IPS-15b (cell line): ENCODE measurements at regions not wholly inside any gene's neighbourhood (a gene's known extent, or its start where the extent isn't known, plus 50 kb on each side); places are given as distances from the start of the nearest gene placed in this dataset.

ENCODE experiments used
- H3K27me3 ChIP-seq: one replicate; pipeline ENCODE4 v1.6.1; 2013; ENCODE audit warnings: low read length; ENCODE audit not compliant: control insufficient read depth, insufficient read depth
- H3K36me3 ChIP-seq: one replicate; pipeline ENCODE4 v1.6.1; 2013; ENCODE audit warnings: low read length; ENCODE audit not compliant: control insufficient read depth, insufficient read depth
- H3K4me1 ChIP-seq: one replicate; pipeline ENCODE4 v1.6.1; 2013; ENCODE audit warnings: mild to moderate bottlenecking, low read length; ENCODE audit not compliant: control insufficient read depth, insufficient read depth
- H3K4me3 ChIP-seq: one replicate; pipeline ENCODE4 v1.5.1; 2013; ENCODE audit warnings: low read depth, low read length
- H3K9ac ChIP-seq: one replicate; pipeline ENCODE4 v1.6.1; 2013; ENCODE audit warnings: low read depth, mild to moderate bottlenecking, low read length
- H3K9me3 ChIP-seq: one replicate; pipeline ENCODE4 v1.6.1; 2013; ENCODE audit warnings: mild to moderate bottlenecking, low read length; ENCODE audit not compliant: control insufficient read depth, insufficient read depth

- no peak overlapping the region for H3K9ac ChIP-seq
- no peaks in the 10 kb centered on the region for H3K4me1 ChIP-seq
- H3K27me3 ChIP-seq = no peaks in the 10 kb centered on the region
- H3K36me3 ChIP-seq = no peaks in the 10 kb centered on the region
- no peaks in the 10 kb centered on the region for H3K9me3 ChIP-seq
- H3K4me3 ChIP-seq = no peak overlapping the region
Measured at GRCh38 chr3:22893101-22893500, 310.0 kb upstream of the UBE2E2 start.

DNA sequence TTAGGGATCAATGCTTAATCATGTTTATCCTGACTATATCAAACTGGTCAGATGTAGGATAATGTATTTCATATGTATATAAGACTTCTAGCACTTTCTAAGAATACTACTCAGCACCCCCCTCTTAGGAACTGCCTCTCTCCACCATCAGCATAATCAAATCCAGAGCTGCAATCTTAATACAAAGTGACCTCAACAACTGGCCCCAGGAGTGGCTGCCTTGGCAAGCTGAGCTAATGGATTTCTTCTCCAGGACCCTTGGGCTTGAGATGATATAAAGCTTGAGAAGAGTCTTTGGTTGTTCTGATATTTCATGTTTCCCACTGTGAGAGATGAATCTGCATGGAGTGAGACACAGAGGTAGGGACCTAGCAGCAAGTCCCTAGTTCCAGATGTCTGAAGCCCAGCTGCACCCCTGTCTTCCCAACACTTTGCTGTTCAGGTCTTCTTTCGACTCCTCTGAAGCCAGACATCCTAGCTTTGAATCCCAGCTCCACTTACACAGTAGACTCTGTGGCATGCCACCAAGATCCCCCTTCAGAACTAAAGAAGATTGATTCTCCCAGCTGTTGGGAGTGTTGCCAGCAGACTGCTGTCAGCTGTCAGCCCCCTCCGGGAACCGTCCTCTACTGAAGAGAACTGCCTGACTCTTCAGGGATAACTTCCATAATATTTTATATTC, 309.3 kb upstream of the UBE2E2 start:
- H3K4me1 ChIP-seq = no peaks in the 10 kb centered on the region
- no peak overlapping the region for H3K4me3 ChIP-seq
- H3K9ac ChIP-seq = no peak overlapping the region
- H3K36me3 ChIP-seq = no peaks in the 10 kb centered on the region
- H3K27me3 ChIP-seq = no peaks in the 10 kb centered on the region
- H3K9me3 ChIP-seq = no peaks in the 10 kb centered on the region

- Histone ChIP-seq H3K9me3 (no peaks in the 10 kb centered on the region), H3K36me3 (no peaks in the 10 kb centered on the region)
Measured at GRCh38 chr3:22894865-22895264, 308.3 kb upstream of the UBE2E2 start.

DNA sequence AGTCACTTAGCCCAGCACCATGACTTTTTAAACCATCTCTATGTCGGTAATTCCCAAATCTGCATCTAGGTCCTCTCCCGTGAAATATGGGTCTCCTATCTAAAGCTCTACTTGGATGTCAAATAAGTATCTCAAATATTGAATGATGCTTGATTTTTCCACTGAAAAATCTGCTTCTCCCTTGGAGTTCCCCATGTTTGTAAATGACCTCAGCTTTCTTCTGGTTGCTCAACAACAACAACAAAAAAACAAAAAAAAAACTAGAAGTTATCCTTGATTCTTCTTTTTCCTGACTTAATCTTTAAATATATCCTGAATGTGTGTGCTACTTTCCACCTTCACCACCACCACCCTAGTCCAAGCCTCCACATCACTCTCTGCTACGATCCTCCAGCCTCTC, 307.5 kb upstream of the UBE2E2 start:
- H3K27me3 ChIP-seq = no peaks in the 10 kb centered on the region

More at GRCh38 chr3:22894865-22895264, 308.3 kb upstream of the UBE2E2 start:
- no peak overlapping the region for H3K4me3 ChIP-seq
- no peaks in the 10 kb centered on the region for H3K4me1 ChIP-seq
- H3K27me3 ChIP-seq = no peaks in the 10 kb centered on the region
- no peak overlapping the region for H3K9ac ChIP-seq

DNA sequence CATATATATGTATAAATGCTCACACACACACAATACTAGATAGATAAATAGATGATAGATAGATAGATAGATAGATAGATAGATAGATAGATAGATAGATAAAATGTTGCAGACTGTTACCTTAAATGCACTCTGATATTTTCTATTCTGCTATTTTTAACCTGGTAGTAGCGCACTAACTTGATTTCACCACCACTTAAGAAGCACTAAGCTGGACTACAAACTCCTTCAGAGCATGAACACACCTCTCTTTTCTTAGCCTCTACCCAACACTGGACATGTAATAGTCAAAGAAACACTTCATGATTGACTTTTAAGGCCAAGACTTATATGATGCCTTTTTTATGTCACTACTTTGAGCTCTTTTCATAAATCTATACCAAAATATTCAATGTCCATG, 304.6 kb upstream of the UBE2E2 start:
- no peaks in the 10 kb centered on the region for H3K9me3 ChIP-seq
- no peak overlapping the region for H3K4me3 ChIP-seq
- no peaks in the 10 kb centered on the region for H3K4me1 ChIP-seq
- H3K27me3 ChIP-seq = no peaks in the 10 kb centered on the region
- H3K36me3 ChIP-seq = no peaks in the 10 kb centered on the region
- H3K9ac ChIP-seq = no peak overlapping the region

More for the DNA sequence above, 307.5 kb upstream of the UBE2E2 start:
- Histone ChIP-seq H3K4me1 (no peaks in the 10 kb centered on the region), H3K36me3 (no peaks in the 10 kb centered on the region), H3K4me3 (no peak overlapping the region), H3K9me3 (no peaks in the 10 kb centered on the region), H3K9ac (no peak overlapping the region)

GRCh38 chr3:22899441-22899840, 303.7 kb upstream of the UBE2E2 start:
- Histone ChIP-seq H3K27me3 (no peaks in the 10 kb centered on the region), H3K36me3 (no peaks in the 10 kb centered on the region), H3K4me3 (no peak overlapping the region), H3K9me3 (no peaks in the 10 kb centered on the region), H3K4me1 (no peaks in the 10 kb centered on the region), H3K9ac (no peak overlapping the region)

DNA sequence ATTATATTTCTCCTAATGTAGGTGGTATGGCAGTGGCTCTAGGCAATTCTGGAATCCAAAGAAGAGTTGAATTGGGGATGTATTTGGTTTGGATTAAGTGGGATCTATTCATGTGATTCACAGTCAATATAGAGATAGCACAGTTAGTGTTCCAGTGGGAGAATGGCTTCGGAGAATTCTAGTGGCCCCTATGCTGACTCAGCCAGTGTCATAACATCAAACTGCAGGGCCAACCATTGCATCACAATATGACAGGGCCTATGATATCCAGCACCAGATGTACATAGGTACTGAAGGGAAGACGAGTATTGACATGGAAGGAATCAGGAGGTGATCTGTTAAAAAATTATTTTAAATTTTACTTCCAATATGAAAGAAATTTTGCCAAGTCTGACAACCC, 302.8 kb upstream of the UBE2E2 start:
- no peak overlapping the region for H3K4me3 ChIP-seq
- H3K9ac ChIP-seq = no peak overlapping the region
- H3K4me1 ChIP-seq = no peaks in the 10 kb centered on the region
- no peaks in the 10 kb centered on the region for H3K9me3 ChIP-seq
- H3K27me3 ChIP-seq = no peaks in the 10 kb centered on the region
- H3K36me3 ChIP-seq = no peaks in the 10 kb centered on the region

- no peaks in the 10 kb centered on the region for H3K9me3 ChIP-seq
- no peaks in the 10 kb centered on the region for H3K27me3 ChIP-seq
- no peak overlapping the region for H3K9ac ChIP-seq
- H3K4me3 ChIP-seq = no peak overlapping the region
- H3K36me3 ChIP-seq = no peaks in the 10 kb centered on the region
- no peaks in the 10 kb centered on the region for H3K4me1 ChIP-seq
Measured at GRCh38 chr3:22901684-22902083, 301.4 kb upstream of the UBE2E2 start.

DNA sequence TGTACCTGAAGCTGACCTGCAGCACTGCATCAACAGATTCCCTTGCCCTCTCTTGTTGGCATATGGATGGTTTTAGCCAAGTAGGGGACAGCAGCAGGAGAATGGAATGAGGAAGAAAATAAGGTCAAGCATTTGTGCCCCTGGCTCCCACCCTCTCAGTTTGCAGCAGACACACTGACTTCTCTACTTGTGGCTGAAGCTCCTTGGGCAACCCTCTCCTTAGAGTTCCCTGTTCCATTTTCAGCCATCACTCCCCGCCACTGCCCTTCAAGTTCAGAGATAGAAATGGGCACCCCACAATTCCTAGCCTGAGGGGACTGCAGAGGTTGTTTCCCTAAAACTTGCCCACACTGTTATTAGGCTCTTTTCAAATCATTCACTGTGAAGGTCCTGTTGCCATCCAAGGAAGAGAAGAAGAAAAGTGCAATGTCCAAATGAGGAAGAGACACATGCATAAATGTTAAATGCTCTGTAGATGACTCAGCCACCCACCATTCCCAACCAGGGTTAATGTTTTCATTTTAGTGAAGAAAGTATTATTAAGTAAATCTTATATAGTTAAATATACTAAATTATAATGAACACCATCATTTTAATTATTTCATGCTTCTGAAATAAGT, 295.9 kb upstream of the UBE2E2 start:
- Histone ChIP-seq H3K9ac (no peak overlapping the region), H3K36me3 (no peaks in the 10 kb centered on the region), H3K4me1 (no peaks in the 10 kb centered on the region), H3K27me3 (no peaks in the 10 kb centered on the region), H3K4me3 (no peak overlapping the region), H3K9me3 (no peaks in the 10 kb centered on the region)

DNA sequence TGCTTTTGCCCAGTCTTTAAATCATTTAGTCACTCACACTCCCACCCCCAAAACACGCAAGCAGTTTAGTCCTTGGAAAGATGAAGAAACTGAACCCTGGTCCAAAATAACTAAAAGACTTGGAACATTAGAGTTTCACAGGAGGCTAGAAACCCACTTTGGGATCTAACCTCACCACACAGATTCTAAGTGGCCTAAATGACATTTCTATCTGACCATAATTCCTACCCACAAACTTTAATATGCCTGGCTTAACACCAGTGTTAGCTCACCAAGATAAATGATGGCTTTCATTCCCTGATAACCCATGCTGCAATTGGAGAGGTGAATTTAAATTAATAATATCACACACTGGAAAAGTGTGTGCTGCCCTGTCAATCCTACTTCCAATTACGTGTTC, 295.3 kb upstream of the UBE2E2 start:
- Histone ChIP-seq H3K9ac (no peak overlapping the region), H3K4me3 (no peak overlapping the region), H3K9me3 (no peaks in the 10 kb centered on the region), H3K36me3 (no peaks in the 10 kb centered on the region), H3K4me1 (no peaks in the 10 kb centered on the region), H3K27me3 (no peaks in the 10 kb centered on the region)

GRCh38 chr3:22908989-22909507, 294.1 kb upstream of the UBE2E2 start:
- no peak overlapping the region for H3K9ac ChIP-seq
- no peaks in the 10 kb centered on the region for H3K27me3 ChIP-seq
- no peaks in the 10 kb centered on the region for H3K36me3 ChIP-seq
- no peaks in the 10 kb centered on the region for H3K9me3 ChIP-seq
- no peaks in the 10 kb centered on the region for H3K4me1 ChIP-seq
- H3K4me3 ChIP-seq = no peak overlapping the region

DNA sequence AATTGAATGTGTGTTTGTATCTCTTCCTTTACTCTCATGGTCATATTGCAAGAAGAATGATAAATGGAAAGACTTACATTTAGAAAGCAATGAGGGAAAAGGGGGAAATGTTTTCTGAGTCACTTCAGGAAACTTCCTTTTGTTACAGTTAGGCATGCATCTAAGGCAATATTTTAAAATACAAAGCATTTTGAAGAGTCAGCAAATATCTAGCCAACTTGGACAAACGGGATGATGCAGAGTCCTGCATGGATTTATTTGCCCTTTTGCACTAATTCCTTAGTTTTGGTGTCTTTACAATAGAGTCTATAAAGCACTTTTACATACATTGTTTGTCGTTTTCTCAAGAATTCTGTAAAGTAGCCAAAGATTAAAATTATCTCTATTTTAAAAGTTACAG, 286.2 kb upstream of the UBE2E2 start:
- Histone ChIP-seq H3K36me3 (no peaks in the 10 kb centered on the region), H3K27me3 (no peaks in the 10 kb centered on the region), H3K9ac (no peak overlapping the region), H3K9me3 (no peaks in the 10 kb centered on the region), H3K4me3 (no peak overlapping the region), H3K4me1 (no peaks in the 10 kb centered on the region)
